HUES6 (cell line): ENCODE measurements at regions not wholly inside any gene's neighbourhood (a gene's known extent, or its start where the extent isn't known, plus 50 kb on each side); places are given as distances from the start of the nearest gene placed in this dataset.

Experiments
- H3K27ac ChIP-seq: 2 replicates; pipeline ENCODE4 v1.7.0; 2013; ENCODE audit warnings: low read depth, mild to moderate bottlenecking, low read length, inconsistent platforms
- H3K27me3 ChIP-seq: 2 replicates; pipeline ENCODE4 v1.6.1; 2013; ENCODE audit warnings: low read length; ENCODE audit not compliant: control insufficient read depth, insufficient read depth
- H3K36me3 ChIP-seq: 2 replicates; pipeline ENCODE4 v1.6.1; 2013; ENCODE audit warnings: low read length; ENCODE audit not compliant: control insufficient read depth, insufficient read depth
- H3K4me1 ChIP-seq: 2 replicates; pipeline ENCODE4 v1.6.1; 2013; ENCODE audit warnings: low read length; ENCODE audit not compliant: control insufficient read depth, insufficient read depth
- H3K4me3 ChIP-seq: 2 replicates; pipeline ENCODE4 v1.5.1; 2013; ENCODE audit warnings: low read depth, low read length
- H3K9ac ChIP-seq: one replicate; pipeline ENCODE4 v1.6.1; 2013; ENCODE audit warnings: mild to moderate bottlenecking, low read length
- H3K9me3 ChIP-seq: 2 replicates; pipeline ENCODE4 v1.6.1; 2013; ENCODE audit warnings: low read depth, low read length; ENCODE audit not compliant: control insufficient read depth, insufficient read depth

DNA sequence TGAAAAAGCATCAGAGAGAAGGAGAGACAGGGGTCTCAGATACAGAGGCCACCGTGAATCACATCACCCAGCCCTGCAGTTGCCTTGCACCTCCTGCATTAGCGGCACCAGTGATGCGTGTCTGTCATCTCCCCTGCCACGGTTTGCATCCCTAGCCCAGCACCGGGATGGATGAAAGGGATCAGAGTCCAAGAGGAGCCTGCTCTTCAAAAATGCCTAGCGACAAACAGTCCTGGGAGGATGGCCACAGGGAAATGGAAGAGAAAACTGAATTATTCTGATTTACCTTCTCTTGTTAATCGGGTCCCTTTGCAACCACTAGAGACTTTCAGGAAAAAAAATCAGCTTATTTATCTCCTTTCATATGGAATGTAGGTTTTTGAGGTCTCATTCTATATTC, 495.6 kb upstream of the KIRREL3 start:
- Histone ChIP-seq H3K27me3 (no peaks in the 10 kb centered on the region), H3K27ac (no peak overlapping the region), H3K9me3 (peaks cover 6% of the 10 kb centered on the region), H3K9ac (no peak overlapping the region), H3K4me3 (no peak overlapping the region), H3K4me1 (no peaks in the 10 kb centered on the region), H3K36me3 (no peaks in the 10 kb centered on the region)

DNA sequence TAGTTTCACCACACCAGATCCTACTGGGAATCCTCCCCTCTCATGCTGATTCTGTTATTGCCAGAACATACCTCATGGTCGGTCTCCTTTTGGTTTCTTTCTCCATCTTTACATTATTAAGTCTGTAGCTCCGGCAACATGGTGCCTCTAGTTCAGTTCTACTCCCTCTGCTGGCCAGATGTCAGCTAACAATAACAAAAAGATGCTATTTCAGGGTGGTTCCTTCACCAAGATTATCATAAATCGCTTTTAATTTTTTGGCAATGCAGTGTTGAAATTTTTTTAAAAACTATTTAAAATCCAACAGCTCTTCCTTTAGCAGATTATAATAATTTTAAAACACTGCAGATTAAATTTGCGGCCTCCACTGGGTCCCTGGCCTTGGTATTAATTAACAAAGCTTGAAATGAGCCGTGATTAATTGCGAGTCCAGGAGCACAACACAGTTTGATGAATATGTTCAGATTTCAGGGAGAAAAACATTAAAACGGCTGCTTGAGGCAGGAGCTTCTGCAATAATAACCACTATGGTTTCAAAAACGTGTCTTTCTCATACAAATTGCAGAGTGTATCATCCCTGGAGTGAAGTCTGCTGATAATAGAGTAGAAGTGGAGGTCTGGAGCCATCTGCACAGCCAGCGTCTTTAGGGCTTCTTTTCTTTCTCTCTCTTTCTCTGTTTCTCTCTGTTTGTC, 492.9 kb upstream of the KIRREL3 start:
- no peak overlapping the region for H3K27ac ChIP-seq

DNA sequence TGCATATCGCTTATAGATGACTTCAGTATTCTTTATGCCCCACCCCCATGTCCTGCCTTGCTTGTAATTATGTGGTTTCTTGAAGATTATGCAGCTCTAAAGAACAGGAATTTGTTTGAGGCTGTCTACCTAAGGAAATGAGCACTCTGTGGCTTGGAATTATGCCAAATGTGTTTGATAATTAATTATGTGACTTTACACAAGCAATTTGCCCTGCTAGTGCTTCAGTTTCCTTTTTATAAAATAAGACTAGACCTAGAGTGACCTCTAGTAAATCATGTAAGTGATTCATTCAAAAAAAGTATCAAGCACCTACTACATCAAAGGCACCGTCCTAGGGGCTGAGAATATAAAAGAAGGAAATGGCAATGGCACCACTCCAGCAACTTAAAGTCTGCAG, 491.5 kb upstream of the KIRREL3 start:
- Histone ChIP-seq H3K9me3 (peaks cover 10% of the 10 kb centered on the region), H3K4me3 (no peak overlapping the region), H3K4me1 (no peaks in the 10 kb centered on the region), H3K27me3 (no peaks in the 10 kb centered on the region), H3K36me3 (no peaks in the 10 kb centered on the region), H3K27ac (no peak overlapping the region), H3K9ac (no peak overlapping the region)

More for the DNA sequence above, 492.9 kb upstream of the KIRREL3 start:
- no peaks in the 10 kb centered on the region for H3K27me3 ChIP-seq
- H3K9ac ChIP-seq: no peak overlapping the region
- H3K4me1 ChIP-seq: no peaks in the 10 kb centered on the region
- H3K4me3 ChIP-seq: no peak overlapping the region
- H3K9me3 ChIP-seq: peaks cover 10% of the 10 kb centered on the region
- H3K36me3 ChIP-seq: no peaks in the 10 kb centered on the region

DNA sequence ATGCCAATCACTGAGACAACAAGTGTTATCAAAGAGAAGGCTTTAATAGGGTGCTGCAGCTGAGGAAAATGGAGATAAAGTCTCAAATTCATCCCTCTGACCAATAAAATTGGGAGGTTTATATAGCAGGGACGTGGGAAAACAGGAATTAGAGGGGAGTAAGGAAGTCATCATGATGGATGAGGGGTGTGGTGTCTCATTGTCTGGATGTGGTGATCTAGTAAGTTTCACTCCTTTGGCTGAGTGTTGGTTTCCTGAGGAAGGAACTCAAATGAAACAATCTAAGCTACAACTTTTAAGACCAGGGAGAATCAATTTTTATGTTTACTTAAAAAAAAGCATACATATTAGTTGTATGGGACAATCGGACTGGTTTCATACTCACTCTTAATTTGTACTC, 491.0 kb upstream of the KIRREL3 start:
- no peak overlapping the region for H3K27ac ChIP-seq
- no peak overlapping the region for H3K4me3 ChIP-seq
- no peaks in the 10 kb centered on the region for H3K4me1 ChIP-seq
- H3K36me3 ChIP-seq: no peaks in the 10 kb centered on the region
- H3K9me3 ChIP-seq: peaks cover 10% of the 10 kb centered on the region
- H3K27me3 ChIP-seq: no peaks in the 10 kb centered on the region
- no peak overlapping the region for H3K9ac ChIP-seq

DNA sequence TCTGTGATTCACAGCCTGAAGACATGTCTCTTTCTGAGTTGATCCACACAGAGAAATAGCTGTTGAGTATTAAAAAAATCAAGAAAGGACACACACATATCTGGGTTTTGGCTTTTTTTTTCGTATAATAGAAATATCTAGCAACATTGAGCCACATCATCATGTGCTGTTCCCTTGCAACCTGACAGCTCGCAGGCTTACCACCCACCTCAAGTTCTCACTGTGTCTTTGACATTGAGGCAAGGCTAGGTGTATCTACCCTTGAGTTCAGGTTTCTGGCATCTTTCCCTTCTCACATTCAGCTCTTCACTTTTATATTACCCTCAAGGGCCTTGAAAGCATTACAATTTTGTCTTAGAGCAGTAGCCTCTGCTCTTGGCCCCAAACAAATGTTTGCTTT, 490.3 kb upstream of the KIRREL3 start:
- Histone ChIP-seq H3K36me3 (no peaks in the 10 kb centered on the region), H3K4me1 (no peaks in the 10 kb centered on the region), H3K27ac (no peak overlapping the region), H3K9me3 (peaks cover 10% of the 10 kb centered on the region), H3K9ac (no peak overlapping the region), H3K27me3 (no peaks in the 10 kb centered on the region), H3K4me3 (no peak overlapping the region)

DNA sequence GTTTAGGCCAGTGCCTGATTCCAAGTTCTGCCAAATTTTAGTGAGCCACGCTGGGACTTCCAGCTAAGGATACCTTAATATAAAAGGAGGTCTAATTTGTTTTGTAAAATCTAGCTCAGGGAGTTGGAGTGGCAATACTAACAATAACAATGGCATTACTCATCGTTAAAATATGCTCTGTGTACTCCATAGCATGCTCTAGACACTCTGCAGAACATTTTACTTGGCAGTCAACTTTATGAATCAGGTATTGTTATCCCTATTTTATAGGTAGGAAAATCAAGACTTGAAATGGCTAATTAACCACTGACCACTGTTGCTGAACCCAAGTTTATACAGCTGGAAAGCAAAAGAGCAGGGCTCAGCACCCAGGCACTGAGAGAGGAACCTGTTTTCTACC, 485.0 kb upstream of the KIRREL3 start:
- Histone ChIP-seq H3K27ac (no peak overlapping the region), H3K27me3 (no peaks in the 10 kb centered on the region), H3K9me3 (no peaks in the 10 kb centered on the region), H3K36me3 (no peaks in the 10 kb centered on the region), H3K4me3 (no peak overlapping the region), H3K9ac (no peak overlapping the region), H3K4me1 (no peaks in the 10 kb centered on the region)

DNA sequence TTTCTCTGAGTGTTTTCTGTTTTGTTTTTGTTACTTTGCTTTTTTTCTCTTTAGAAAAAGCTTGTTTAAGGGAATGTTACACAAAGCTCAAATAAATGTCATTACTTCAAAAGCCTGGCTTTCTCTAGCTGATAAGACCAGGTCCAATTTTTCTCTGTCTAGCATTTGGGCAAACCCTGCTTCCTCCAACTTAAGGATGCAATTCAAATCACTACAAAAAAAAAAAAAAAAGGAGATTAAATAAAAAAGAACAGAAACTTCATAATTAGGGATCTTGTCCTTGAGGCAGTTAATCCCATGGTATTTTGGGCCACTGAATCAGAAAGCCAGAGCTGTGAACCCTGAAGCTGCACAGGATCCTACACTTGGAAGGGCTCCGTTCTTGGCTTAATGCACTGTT, 480.8 kb upstream of the KIRREL3 start:
- Histone ChIP-seq H3K4me1 (no peaks in the 10 kb centered on the region), H3K9ac (no peak overlapping the region), H3K36me3 (no peaks in the 10 kb centered on the region), H3K27ac (no peak overlapping the region), H3K9me3 (no peaks in the 10 kb centered on the region), H3K4me3 (no peak overlapping the region), H3K27me3 (no peaks in the 10 kb centered on the region)

DNA sequence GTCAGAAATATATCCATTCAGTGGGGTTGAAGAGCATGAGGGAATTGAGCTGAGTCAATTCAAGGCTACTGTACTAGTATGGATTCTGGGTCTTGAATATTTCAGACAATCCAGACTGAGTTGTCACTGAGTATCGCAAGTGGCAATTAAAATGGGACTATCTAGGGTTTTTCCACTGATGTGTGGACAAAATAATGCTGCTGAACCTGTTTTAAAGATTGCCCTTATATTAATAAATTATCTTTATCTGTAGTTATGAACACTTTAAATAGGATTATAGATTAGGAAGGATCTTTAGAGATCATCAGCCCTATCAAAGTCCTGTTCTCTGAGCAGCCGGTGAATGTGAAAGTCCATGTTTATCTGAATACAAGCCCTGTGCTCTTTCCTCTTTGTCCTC, 478.3 kb upstream of the KIRREL3 start:
- no peaks in the 10 kb centered on the region for H3K27me3 ChIP-seq
- no peaks in the 10 kb centered on the region for H3K36me3 ChIP-seq
- no peak overlapping the region for H3K9ac ChIP-seq
- no peaks in the 10 kb centered on the region for H3K4me1 ChIP-seq
- no peaks in the 10 kb centered on the region for H3K9me3 ChIP-seq
- no peak overlapping the region for H3K4me3 ChIP-seq
- H3K27ac ChIP-seq: no peak overlapping the region

DNA sequence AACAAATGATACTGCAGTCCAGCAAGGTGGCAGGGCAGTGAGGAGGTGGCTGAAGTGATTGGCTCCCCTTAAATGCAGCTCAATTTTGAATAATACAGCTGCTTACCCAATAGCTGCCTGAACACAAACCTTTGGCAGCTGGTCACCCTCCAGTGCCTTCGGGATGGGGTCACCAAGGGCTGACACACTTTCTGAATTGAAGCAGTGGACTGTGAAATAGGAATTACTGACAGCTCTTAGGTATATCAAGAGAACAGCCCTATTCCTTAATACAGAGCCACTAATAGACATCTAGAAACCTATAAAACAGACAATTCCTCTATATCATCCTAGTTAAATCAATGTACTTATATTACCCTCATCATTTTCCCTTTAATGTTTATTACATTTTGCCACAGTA, 474.2 kb upstream of the KIRREL3 start:
- no peak overlapping the region for H3K27ac ChIP-seq
- H3K9ac ChIP-seq: no peak overlapping the region
- H3K36me3 ChIP-seq: no peaks in the 10 kb centered on the region
- H3K27me3 ChIP-seq: no peaks in the 10 kb centered on the region
- H3K4me3 ChIP-seq: no peak overlapping the region
- no peaks in the 10 kb centered on the region for H3K4me1 ChIP-seq
- H3K9me3 ChIP-seq: no peaks in the 10 kb centered on the region

DNA sequence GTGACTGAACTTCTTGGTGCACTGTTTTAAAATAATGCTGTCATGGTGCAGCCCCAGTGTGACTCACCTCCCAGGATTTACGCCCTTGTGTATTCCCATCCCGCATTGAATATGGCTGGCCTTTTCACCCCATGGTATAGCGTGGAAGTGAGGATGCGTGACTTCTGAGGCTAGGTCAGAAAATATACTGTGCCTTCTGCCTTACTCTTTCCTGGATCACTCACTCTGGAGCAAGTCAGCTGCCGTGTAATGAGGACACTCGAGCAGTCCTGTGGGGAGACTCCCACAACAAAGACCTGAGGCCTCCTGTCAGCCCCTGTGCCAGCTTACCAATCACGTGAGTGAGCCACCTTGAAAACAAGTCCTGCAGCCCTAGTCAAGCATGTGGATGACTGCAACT, 471.9 kb upstream of the KIRREL3 start:
- H3K9ac ChIP-seq: no peak overlapping the region
- no peaks in the 10 kb centered on the region for H3K36me3 ChIP-seq
- H3K27ac ChIP-seq: no peak overlapping the region
- no peaks in the 10 kb centered on the region for H3K27me3 ChIP-seq
- H3K9me3 ChIP-seq: no peaks in the 10 kb centered on the region
- H3K4me1 ChIP-seq: no peaks in the 10 kb centered on the region
- no peak overlapping the region for H3K4me3 ChIP-seq

DNA sequence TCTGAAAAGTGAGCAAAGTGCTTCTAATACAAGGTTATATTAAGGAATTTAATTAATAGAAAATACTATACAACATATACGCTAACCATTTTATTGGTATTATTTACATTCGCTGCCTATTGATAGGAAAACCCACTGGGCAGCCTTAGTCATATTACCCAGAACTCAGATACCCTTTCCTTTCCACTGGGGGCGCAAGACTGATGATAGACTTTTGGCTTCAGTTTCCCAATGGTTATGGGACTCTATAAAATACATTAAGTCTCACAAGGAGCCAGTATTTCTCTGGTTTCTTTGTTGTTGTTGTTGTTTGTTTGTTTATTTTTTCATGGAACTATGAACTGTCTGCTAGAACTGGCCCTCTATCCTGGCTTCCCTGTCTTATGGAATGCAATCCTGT, 471.1 kb upstream of the KIRREL3 start:
- no peaks in the 10 kb centered on the region for H3K9me3 ChIP-seq

More for the DNA sequence above, 471.1 kb upstream of the KIRREL3 start:
- Histone ChIP-seq H3K4me1 (no peaks in the 10 kb centered on the region), H3K27me3 (no peaks in the 10 kb centered on the region), H3K4me3 (no peak overlapping the region), H3K9ac (no peak overlapping the region), H3K36me3 (no peaks in the 10 kb centered on the region), H3K27ac (no peak overlapping the region)
